A549 (cell line): ENCODE measurements at regions not wholly inside any gene's neighbourhood (a gene's known extent, or its start where the extent isn't known, plus 50 kb on each side); places are given as distances from the start of the nearest gene placed in this dataset.

Experiments
- ATAC-seq, 2 experiments: fragments of 200-7000 bp in 1 of 2; fragments of >200 bp in 1 of 2; cut with Nextera tagmentation in 1 of 2; cut with Tn5 transposase in 1 of 2; 3 replicates each; pipeline versions ENCODE4 v1.8.0 to v1.9.1; 2018 to 2020; ENCODE audit warnings: mild to moderate bottlenecking in 1 of 2, moderate library complexity in 1 of 2
- CTCF ChIA-PET: fragments of 300-600 bp; sonication (Branson Sonifier 250); formaldehyde crosslinking; extraction: SDS; loops from one replicate; lab custom pipeline; 2021; ENCODE audit warnings: antibody characterized with exemption, inconsistent platforms; lab: Yijun Ruan, JAX
- POLR2A ChIA-PET: fragments of 350-600 bp; formaldehyde crosslinking; extraction: SDS; loops from one replicate; lab custom pipeline; 2021; ENCODE audit warnings: antibody characterized with exemption, inconsistent platforms; lab: Yijun Ruan, JAX
- DNase-seq, 2 experiments: peaks; one replicate each; pipeline versions ENCODE4 v3.0.0 to v3.0.0-alpha.2; 2011 to 2016; ENCODE audit warnings: low read depth in 1 of 2, low spot score in 1 of 2
- FAIRE-seq: peaks from 2 replicates; lab custom pipeline; 2011; peaks lifted over from hg19 to GRCh38; lab: Jason Lieb, UNC
- H3K27ac ChIP-seq, 2 experiments: fragments of >200 bp; sonication (Bioruptor Twin); formaldehyde crosslinking; 3 replicates each; pipeline ENCODE4 v1.5.1; 2016 to 2017
- H3K4me1 ChIP-seq: fragments of >200 bp; sonication (Bioruptor Twin); formaldehyde crosslinking; 3 replicates; pipeline ENCODE4 v1.6.1; 2016
- H3K4me2 ChIP-seq: fragments of >200 bp; sonication (Bioruptor Twin); formaldehyde crosslinking; 3 replicates; pipeline ENCODE4 v1.6.1; 2016
- H3K4me3 ChIP-seq: fragments of >200 bp; sonication (Bioruptor Twin); formaldehyde crosslinking; 3 replicates; pipeline ENCODE4 v1.5.1; 2016
- H3K9me3 ChIP-seq: fragments of >200 bp; sonication (Bioruptor Twin); formaldehyde crosslinking; 3 replicates; pipeline ENCODE4 v1.6.1; 2016
- ATOH8 ChIP-seq: fragments of 250-450 bp; sonication (Bioruptor Pico); IDR thresholded peaks from 2 replicates; pipeline ENCODE4 v1.5.0; 2020; ENCODE audit warnings: low read depth, mild to moderate bottlenecking, moderate library complexity
- CHD4 ChIP-seq: fragments of 200-600 bp; sonication (generic); IDR thresholded peaks from 2 replicates; pipeline ENCODE4 v1.6.1; 2016; ENCODE audit warnings: antibody characterized with exemption, mild to moderate bottlenecking, borderline replicate concordance
- EHMT2 ChIP-seq: fragments of 200-600 bp; sonication (generic); IDR thresholded peaks from 2 replicates; pipeline ENCODE4 v1.6.1; 2016; ENCODE audit warnings: antibody characterized with exemption, low read depth, mild to moderate bottlenecking, moderate library complexity
- ELK1 ChIP-seq: fragments of 150-350 bp; IDR thresholded peaks from 2 replicates; pipeline ENCODE4 v1.6.1; 2014; ENCODE audit warnings: low read depth, mild to moderate bottlenecking, low read length
- FOSL2 ChIP-seq, 2 experiments: fragments of 450-650 bp in 1 of 2; fragments of >200 bp in 1 of 2; sonication (Bioruptor Twin) in 1 of 2; formaldehyde crosslinking; IDR thresholded peaks; 2 replicates each; pipeline versions ENCODE4 v1.5.0 to v1.6.1; 2016 to 2020; ENCODE audit warnings: mild to moderate bottlenecking in 1 of 2, moderate library complexity in 1 of 2
- FOXS1 ChIP-seq: fragments of 250-450 bp; sonication (Bioruptor Pico); IDR thresholded peaks from 2 replicates; pipeline ENCODE4 v1.5.0; 2020; ENCODE audit warnings: mild to moderate bottlenecking, moderate library complexity
- HDAC2 ChIP-seq: fragments of 200-600 bp; sonication (generic); IDR thresholded peaks from 2 replicates; pipeline ENCODE4 v1.6.1; 2016
- HES2 ChIP-seq: fragments of >200 bp; sonication (Bioruptor Twin); formaldehyde crosslinking; IDR thresholded peaks from 2 replicates; pipeline ENCODE4 v1.6.1; 2016
- HMGXB4 ChIP-seq: fragments of 250-450 bp; sonication (Bioruptor Pico); IDR thresholded peaks from 2 replicates; pipeline ENCODE4 v1.5.0; 2021; ENCODE audit warnings: mild to moderate bottlenecking, moderate library complexity, borderline replicate concordance
- HOXA7 ChIP-seq: fragments of 250-450 bp; sonication (Bioruptor Pico); IDR thresholded peaks from 2 replicates; pipeline ENCODE4 v1.5.0; 2020; ENCODE audit warnings: mild to moderate bottlenecking, moderate library complexity
- HOXB13 ChIP-seq: fragments of 250-450 bp; sonication (Bioruptor Pico); IDR thresholded peaks from 2 replicates; pipeline ENCODE4 v1.5.0; 2020; ENCODE audit warnings: low read depth, mild to moderate bottlenecking, moderate library complexity
- HOXB5 ChIP-seq: fragments of 250-450 bp; sonication (Bioruptor Pico); IDR thresholded peaks from 2 replicates; pipeline ENCODE4 v1.5.0; 2020; ENCODE audit warnings: mild to moderate bottlenecking, moderate library complexity
- JUN ChIP-seq, 2 experiments: fragments of >200 bp; sonication (Bioruptor Twin); formaldehyde crosslinking; IDR thresholded peaks; 2 replicates in 1 of 2; 3 replicates in 1 of 2; pipeline ENCODE4 v1.6.1; 2016 to 2017
- KDM5A ChIP-seq: fragments of 200-600 bp; sonication (generic); IDR thresholded peaks from 2 replicates; pipeline ENCODE4 v1.6.1; 2016; ENCODE audit warnings: antibody characterized with exemption, mild to moderate bottlenecking
- MAFK ChIP-seq: fragments of 450-650 bp; IDR thresholded peaks from 2 replicates; pipeline ENCODE4 v1.6.1; 2014; ENCODE audit not compliant: partially characterized antibody
- MYC ChIP-seq: IDR thresholded peaks from 2 replicates; pipeline ENCODE4 v1.6.1; 2012; ENCODE audit warnings: mild to moderate bottlenecking, inconsistent platforms, low read length, improper control_type of control experiment, borderline replicate concordance
- NFE2L2 ChIP-seq: fragments of 150-350 bp; conservative IDR thresholded peaks from 2 replicates; pipeline ENCODE4 v1.6.1; 2014; ENCODE audit warnings: low read length
- NPAS2 ChIP-seq: fragments of 250-450 bp; sonication (Bioruptor Pico); IDR thresholded peaks from 2 replicates; pipeline ENCODE4 v1.8.0; 2022; ENCODE audit warnings: mild to moderate bottlenecking, moderate library complexity, borderline replicate concordance
- POLR2AphosphoS2 ChIP-seq: conservative IDR thresholded peaks from 2 replicates; pipeline ENCODE4 v1.6.1; 2012; ENCODE audit warnings: low read length, improper control_type of control experiment, inconsistent platforms
- RARB ChIP-seq: fragments of 250-450 bp; sonication (Bioruptor Pico); IDR thresholded peaks from 2 replicates; pipeline ENCODE4 v1.8.0; 2021; ENCODE audit warnings: mild to moderate bottlenecking, moderate library complexity
- RCOR1 ChIP-seq: fragments of 150-350 bp; IDR thresholded peaks from 2 replicates; pipeline ENCODE4 v1.6.1; 2014; ENCODE audit warnings: antibody characterized with exemption, low read length, low read depth
- SREBF2 ChIP-seq: fragments of 450-650 bp; IDR thresholded peaks from 2 replicates; pipeline ENCODE4 v1.6.1; 2014; ENCODE audit warnings: mild to moderate bottlenecking, moderate library complexity
- ZC3H11A ChIP-seq: fragments of 450-650 bp; IDR thresholded peaks from 2 replicates; pipeline ENCODE4 v1.6.1; 2014; ENCODE audit warnings: antibody characterized with exemption, mild to moderate bottlenecking
- ZSCAN20 ChIP-seq: fragments of 250-450 bp; sonication (Bioruptor Pico); IDR thresholded peaks from 2 replicates; pipeline ENCODE4 v1.8.0; 2022; ENCODE audit warnings: mild to moderate bottlenecking, moderate library complexity
- WGBS: methylation state at CpG from one replicate; pipeline ENCODE4 v1.1.6; 2017; ENCODE audit errors: missing lambda C conversion rate; 5-methylcytosine and 5-hydroxymethylcytosine counted together

GRCh38 chr18:55064073-55064472 lies 104.8 kb upstream of the CCDC68 start:
- TF ChIP-seq JUN (IDR thresholded peaks at IDR 0.05), result no peak
- TF ChIP-seq NPAS2, result no peak
- TF ChIP-seq HOXA7, result no peak
- no peak for TF ChIP-seq HES2
- TF ChIP-seq FOXS1 (CRISPR knock-in tag), result no peak
- no peak for TF ChIP-seq ELK1
- TF ChIP-seq RCOR1, result no peak
- no peak for TF ChIP-seq HDAC2
- no peak for TF ChIP-seq KDM5A
- TF ChIP-seq ZSCAN20 (CRISPR knock-in tag), result no peak
- no peak for TF ChIP-seq HOXB13 (CRISPR knock-in tag)
- TF ChIP-seq HMGXB4 (CRISPR knock-in tag), result no peak
- TF ChIP-seq, all 56 proteins: peak for 0
- Histone ChIP-seq H3K4me2 (no peak overlapping the region), H3K4me3 (no peak overlapping the region), H3K9me3 (no peaks in the 10 kb centered on the region), H3K27ac (no peak overlapping the region), H3K4me1 (no peaks in the 10 kb centered on the region)
- 59% methylated on average over 4 of the region's 4 CpGs for WGBS
- DNase-seq (no peak), FAIRE-seq (no peak), ATAC-seq (no peak)
- ChIA-PET CTCF (no interaction called here), POLR2A (no interaction called here)

GRCh38 chr18:55054021-55054990 lies 95.0 kb upstream of the CCDC68 start:
- WGBS, result 79% methylated on average over 24 of the region's 24 CpGs
- FAIRE-seq (no peak), DNase-seq (no peak), ATAC-seq (no peak)
- ChIA-PET POLR2A (no interaction called here), CTCF (no interaction called here)
- no peak overlapping the region for H3K4me2 ChIP-seq
- no peak overlapping the region for H3K4me3 ChIP-seq
- no peaks in the 10 kb centered on the region; the same call in 2 of the 3 replicates for H3K4me1 ChIP-seq
- no peaks in the 10 kb centered on the region for H3K9me3 ChIP-seq
- no peak overlapping the region for H3K27ac ChIP-seq
- TF ChIP-seq RARB (CRISPR knock-in tag), result no peak
- TF ChIP-seq MYC, result no peak

- POLR2A ChIA-PET, result no interaction called here
- CTCF ChIA-PET, result interaction anchor here (0.7 kb wide), 1 partner anchor 10 kb away, joined by 3 read pairs; no protein-coding TSS in a partner anchor
Measured at GRCh38 chr18:55048892-55049291, 89.6 kb upstream of the CCDC68 start.

GRCh38 chr18:55047546-55047945 lies 88.3 kb upstream of the CCDC68 start:
- no peak for ATAC-seq
- ChIA-PET CTCF (no interaction called here), POLR2A (no interaction called here)
- no peak overlapping the region for H3K4me3 ChIP-seq
- H3K9me3 ChIP-seq, result no peaks in the 10 kb centered on the region
- TF ChIP-seq NFE2L2, result no peak
- no peak for TF ChIP-seq CHD4
- no peak for TF ChIP-seq MAFK
- TF ChIP-seq HOXB5, result no peak
- TF ChIP-seq KDM5A, result no peak
- TF ChIP-seq POLR2AphosphoS2, result no peak
- no peak for TF ChIP-seq HOXB13 (CRISPR knock-in tag)
- no peak for TF ChIP-seq HOXA7
- TF ChIP-seq EHMT2, result no peak
- TF ChIP-seq RARB (CRISPR knock-in tag), result no peak
- TF ChIP-seq ATOH8 (CRISPR knock-in tag), result no peak
- no peak for TF ChIP-seq ZC3H11A
- H3K4me1 ChIP-seq, result peaks cover 7% of the 10 kb centered on the region; the same call in 2 of the 3 replicates
- DNase-seq, result no peak
- no peak overlapping the region for H3K27ac ChIP-seq
- WGBS, result 91% methylated on average over 2 of the region's 2 CpGs
- no peak for FAIRE-seq
- H3K4me2 ChIP-seq, result no peak overlapping the region

More at GRCh38 chr18:55048892-55049291, 89.6 kb upstream of the CCDC68 start:
- TF ChIP-seq SREBF2, result no peak
- TF ChIP-seq FOSL2 (IDR thresholded peaks at IDR 0.05), result no peak
- peak; percentile 79 for TF ChIP-seq FOSL2 (CRISPR knock-in tag; IDR thresholded peaks at IDR 0.05)
- 42% methylated on average over 3 of the region's 3 CpGs for WGBS
- peaks cover 7% of the 10 kb centered on the region; the same call in 2 of the 3 replicates for H3K4me1 ChIP-seq
- ATAC-seq (peak in 1 of 2 experiments; percentile 33; a peak in 1 of 6 replicates), FAIRE-seq (no peak), DNase-seq (peak; percentile 6 to 17)
- H3K4me3 ChIP-seq, result no peak overlapping the region
- no peaks in the 10 kb centered on the region for H3K9me3 ChIP-seq
- 0 out of 6 replicates have a peak overlapping the region, but pooled peaks of 1 of the 2 experiments have one; percentile 45 for H3K27ac ChIP-seq
- H3K4me2 ChIP-seq, result peak overlapping the region; percentile 35; the same call in 1 of the 3 replicates
